ENCODE measurements at regions not wholly inside any gene's neighbourhood (a gene's known extent, or its start where the extent isn't known, plus 50 kb on each side); places are given as distances from the start of the nearest gene placed in this dataset.

GRCh38 chr1:87239997-87240605 lies 88.6 kb upstream of the LMO4 start:
- H3K4me3 ChIP-seq, result no peak overlapping the region
- no peaks in the 10 kb centered on the region for H3K36me3 ChIP-seq
- no peak for DNase-seq (ENCODE audit: extremely low spot score)
- TF ChIP-seq CTCF (IDR thresholded peaks at IDR 0.05) (no peak), POLR2A (IDR thresholded peaks at IDR 0.05; ENCODE audit: low read depth) (no peak), POLR2AphosphoS5 (IDR thresholded peaks at IDR 0.05) (no peak), EP300 (IDR thresholded peaks at IDR 0.05) (no peak)
- no peak overlapping the region for H3K27ac ChIP-seq (replicated peaks in 1 of 4)
- no peaks in the 10 kb centered on the region for H3K4me1 ChIP-seq
- intact Hi-C loops (cut with DNase I), result no loop called here
- no peaks in the 10 kb centered on the region for H3K9me3 ChIP-seq
- H3K27me3 ChIP-seq, result no peaks in the 10 kb centered on the region
- 97% methylated on average over 2 of the region's 2 CpGs for WGBS

GRCh38 chr1:87240661-87241285 lies 87.9 kb upstream of the LMO4 start:
- no peaks in the 10 kb centered on the region for H3K9me3 ChIP-seq
- no peaks in the 10 kb centered on the region for H3K27me3 ChIP-seq
- 84% methylated on average over 8 of the region's 8 CpGs for WGBS
- TF ChIP-seq EP300 (IDR thresholded peaks at IDR 0.05) (no peak), POLR2AphosphoS5 (IDR thresholded peaks at IDR 0.05) (no peak), POLR2A (IDR thresholded peaks at IDR 0.05; ENCODE audit: low read depth) (no peak), CTCF (IDR thresholded peaks at IDR 0.05) (no peak)
- DNase-seq (ENCODE audit: extremely low spot score), result no peak
- H3K4me3 ChIP-seq, result no peak overlapping the region
- no peaks in the 10 kb centered on the region for H3K36me3 ChIP-seq
- intact Hi-C loops (cut with DNase I), result no loop called here
- H3K4me1 ChIP-seq, result no peaks in the 10 kb centered on the region
- H3K27ac ChIP-seq (replicated peaks in 1 of 4), result no peak overlapping the region

- intact Hi-C loops (cut with DNase I), result no loop called here
- Histone ChIP-seq H3K27ac (replicated peaks in 1 of 4) (no peak overlapping the region), H3K9me3 (no peaks in the 10 kb centered on the region), H3K4me1 (no peaks in the 10 kb centered on the region), H3K4me3 (no peak overlapping the region), H3K27me3 (no peaks in the 10 kb centered on the region), H3K36me3 (no peaks in the 10 kb centered on the region)
- TF ChIP-seq EP300 (IDR thresholded peaks at IDR 0.05) (no peak), POLR2AphosphoS5 (IDR thresholded peaks at IDR 0.05) (no peak), POLR2A (IDR thresholded peaks at IDR 0.05; ENCODE audit: low read depth) (no peak), CTCF (IDR thresholded peaks at IDR 0.05) (no peak)
- DNase-seq (ENCODE audit: extremely low spot score), result no peak
- WGBS, result 88% methylated on average over 6 of the region's 6 CpGs
Measured at GRCh38 chr1:87242445-87243185, 86.1 kb upstream of the LMO4 start.

GRCh38 chr1:87243573-87243972 lies 85.1 kb upstream of the LMO4 start:
- H3K27me3 ChIP-seq, result no peaks in the 10 kb centered on the region
- intact Hi-C loops (cut with DNase I), result no loop called here
- no peaks in the 10 kb centered on the region for H3K36me3 ChIP-seq
- H3K4me3 ChIP-seq, result no peak overlapping the region
- no peaks in the 10 kb centered on the region for H3K4me1 ChIP-seq
- no peak for DNase-seq (ENCODE audit: extremely low spot score)
- no peak overlapping the region for H3K27ac ChIP-seq (replicated peaks in 1 of 4)
- 57% methylated on average over 1 of the region's 1 CpG for WGBS
- no peak for TF ChIP-seq EP300 (IDR thresholded peaks at IDR 0.05)
- TF ChIP-seq POLR2AphosphoS5 (IDR thresholded peaks at IDR 0.05), result no peak
- no peak for TF ChIP-seq POLR2A (IDR thresholded peaks at IDR 0.05; ENCODE audit: low read depth)
- no peak for TF ChIP-seq CTCF (IDR thresholded peaks at IDR 0.05)
- H3K9me3 ChIP-seq, result no peaks in the 10 kb centered on the region

Data from esophagus muscularis mucosa (tissue), 4 donors.